Left ventricle myocardium inferior (tissue), 1 donor: ENCODE measurements at regions not wholly inside any gene's neighbourhood (a gene's known extent, or its start where the extent isn't known, plus 50 kb on each side); places are given as distances from the start of the nearest gene placed in this dataset.

Source experiments
- DNase-seq: peaks from one replicate; pipeline ENCODE4 v3.0.0-alpha.2; 2020
- H3K27ac ChIP-seq: fragments of 200-600 bp; replicated peaks from 2 replicates; pipeline ENCODE4 v1.8.0; 2021
- H3K27me3 ChIP-seq: fragments of 200-600 bp; 2 replicates; pipeline ENCODE4 v1.8.0; 2021; ENCODE audit warnings: low read depth
- H3K36me3 ChIP-seq: fragments of 200-600 bp; 2 replicates; pipeline ENCODE4 v1.8.0; 2021
- H3K4me1 ChIP-seq: fragments of 200-600 bp; 2 replicates; pipeline ENCODE4 v1.8.0; 2021
- H3K4me3 ChIP-seq: fragments of 200-600 bp; 2 replicates; pipeline ENCODE4 v1.8.0; 2021; ENCODE audit warnings: mild to moderate bottlenecking, moderate library complexity
- H3K9me3 ChIP-seq: fragments of 200-600 bp; replicated peaks from 2 replicates; pipeline ENCODE4 v1.8.0; 2021
- CTCF ChIP-seq: fragments of 200-600 bp; IDR thresholded peaks from 2 replicates; pipeline ENCODE4 v1.8.0; 2021; ENCODE audit warnings: antibody characterized with exemption, mild to moderate bottlenecking, borderline replicate concordance
- intact Hi-C: fragments of 100-400 bp; cut with micrococcal nuclease; formaldehyde crosslinking; loops from one replicate; pipeline ENCODE4 v1.11.0; 2022
- donor health status: DM: no; HTN: yes; CAD: no; lungs with severe emphysema.

GRCh38 chr9:16120727-16121126 lies 567.9 kb downstream of the CCDC171 start:
- Histone ChIP-seq H3K27me3 (no peaks in the 10 kb centered on the region), H3K27ac (no peak overlapping the region), H3K9me3 (no peaks in the 10 kb centered on the region), H3K4me1 (no peaks in the 10 kb centered on the region), H3K4me3 (no peak overlapping the region), H3K36me3 (no peaks in the 10 kb centered on the region)
- DNase-seq = no peak
- intact Hi-C loops = no loop called here
- no peak for TF ChIP-seq CTCF

- no peaks in the 10 kb centered on the region for H3K4me1 ChIP-seq
- no peak overlapping the region for H3K4me3 ChIP-seq
- no peaks in the 10 kb centered on the region for H3K36me3 ChIP-seq
- H3K9me3 ChIP-seq = no peaks in the 10 kb centered on the region
- no peaks in the 10 kb centered on the region for H3K27me3 ChIP-seq
- no peak for TF ChIP-seq CTCF
- no peak for DNase-seq
- no peak overlapping the region for H3K27ac ChIP-seq
- intact Hi-C loops = no loop called here
Observed at GRCh38 chr9:16121168-16121567, 568.3 kb downstream of the CCDC171 start.

GRCh38 chr9:16121601-16122286 lies 568.9 kb downstream of the CCDC171 start:
- no peak for DNase-seq
- Histone ChIP-seq H3K9me3 (no peaks in the 10 kb centered on the region), H3K4me1 (no peaks in the 10 kb centered on the region), H3K27ac (no peak overlapping the region), H3K27me3 (no peaks in the 10 kb centered on the region), H3K4me3 (no peak overlapping the region), H3K36me3 (no peaks in the 10 kb centered on the region)
- intact Hi-C loops = no loop called here
- no peak for TF ChIP-seq CTCF

- intact Hi-C loops = no loop called here
- TF ChIP-seq CTCF = no peak
- H3K27me3 ChIP-seq = no peaks in the 10 kb centered on the region
- no peaks in the 10 kb centered on the region for H3K9me3 ChIP-seq
- H3K4me1 ChIP-seq = no peaks in the 10 kb centered on the region
- no peak overlapping the region for H3K4me3 ChIP-seq
- H3K36me3 ChIP-seq = no peaks in the 10 kb centered on the region
- H3K27ac ChIP-seq = no peak overlapping the region
- no peak for DNase-seq
Observed at GRCh38 chr9:16125629-16126028, 572.8 kb downstream of the CCDC171 start.

- Histone ChIP-seq H3K27me3 (no peaks in the 10 kb centered on the region), H3K27ac (no peak overlapping the region), H3K4me3 (no peak overlapping the region), H3K9me3 (no peaks in the 10 kb centered on the region), H3K4me1 (no peaks in the 10 kb centered on the region), H3K36me3 (no peaks in the 10 kb centered on the region)
- DNase-seq = no peak
- no peak for TF ChIP-seq CTCF
- intact Hi-C loops = no loop called here
Observed at GRCh38 chr9:16126042-16126441, 573.2 kb downstream of the CCDC171 start.
